H9 (cell line): ENCODE measurements at regions not wholly inside any gene's neighbourhood (a gene's known extent, or its start where the extent isn't known, plus 50 kb on each side); places are given as distances from the start of the nearest gene placed in this dataset.

Source experiments
- DNase-seq: peaks from one replicate; pipeline ENCODE4 v3.0.0-alpha.2; 2017
- H2AFZ ChIP-seq: one replicate; pipeline ENCODE4 v1.6.1; 2013; ENCODE audit warnings: mild to moderate bottlenecking, low read length, control low read depth, moderate library complexity
- H2AK5ac ChIP-seq: 2 replicates; pipeline ENCODE4 v1.6.1; 2013; ENCODE audit warnings: low read length, control low read depth, mixed read lengths; ENCODE audit not compliant: insufficient read length
- H2BK120ac ChIP-seq: one replicate; pipeline ENCODE4 v1.6.1; 2013; ENCODE audit warnings: low read depth, mild to moderate bottlenecking, low read length, control low read depth, inconsistent platforms; ENCODE audit not compliant: poor library complexity, severe bottlenecking
- H2BK12ac ChIP-seq: 2 replicates; pipeline ENCODE4 v1.6.1; 2013; ENCODE audit warnings: low read length, control low read depth, mixed read lengths, low read depth; ENCODE audit not compliant: insufficient read length
- H2BK15ac ChIP-seq: 2 replicates; pipeline ENCODE4 v1.6.1; 2013; ENCODE audit warnings: low read depth, low read length, control low read depth
- H2BK20ac ChIP-seq: one replicate; pipeline ENCODE4 v1.6.1; 2013; ENCODE audit warnings: low read depth, mild to moderate bottlenecking, low read length, control low read depth, inconsistent platforms; ENCODE audit not compliant: poor library complexity, severe bottlenecking
- H2BK5ac ChIP-seq: 2 replicates; pipeline ENCODE4 v1.6.1; 2013; ENCODE audit warnings: low read length, control low read depth, mixed read lengths; ENCODE audit not compliant: insufficient read length
- H3K14ac ChIP-seq: 2 replicates; pipeline ENCODE4 v1.6.1; 2013; ENCODE audit warnings: low read length, control low read depth; ENCODE audit not compliant: insufficient read depth
- H3K18ac ChIP-seq: 2 replicates; pipeline ENCODE4 v1.6.1; 2013; ENCODE audit warnings: low read depth, mild to moderate bottlenecking, mixed read lengths, low read length, control low read depth; ENCODE audit not compliant: insufficient read length
- H3K23ac ChIP-seq: 2 replicates; pipeline ENCODE4 v1.6.1; 2013; ENCODE audit warnings: low read length, control low read depth, mixed read lengths, low read depth; ENCODE audit not compliant: insufficient read length
- H3K23me2 ChIP-seq: 2 replicates; pipeline ENCODE4 v1.6.1; 2013; ENCODE audit warnings: low read depth, mild to moderate bottlenecking, mixed read lengths, low read length, control low read depth; ENCODE audit not compliant: insufficient read length, poor library complexity, severe bottlenecking
- H3K27ac ChIP-seq: 2 replicates; pipeline ENCODE4 v1.5.1; 2013; ENCODE audit warnings: low read length, control low read depth, mixed read lengths, low read depth; ENCODE audit not compliant: insufficient read length
- H3K27me3 ChIP-seq: 2 replicates; pipeline ENCODE4 v1.6.1; 2013; ENCODE audit warnings: low read length, control low read depth, inconsistent platforms; ENCODE audit not compliant: insufficient read depth
- H3K4ac ChIP-seq: 2 replicates; pipeline ENCODE4 v1.6.1; 2013; ENCODE audit warnings: low read depth, mild to moderate bottlenecking, control low read depth, inconsistent platforms, low read length, moderate library complexity
- H3K4me1 ChIP-seq: 2 replicates; pipeline ENCODE4 v1.6.1; 2013; ENCODE audit warnings: low read length, control low read depth, inconsistent platforms; ENCODE audit not compliant: insufficient read depth
- H3K4me2 ChIP-seq: 2 replicates; pipeline ENCODE4 v1.6.1; 2013; ENCODE audit warnings: low read length, control low read depth, mixed read lengths; ENCODE audit not compliant: insufficient read length, insufficient read depth
- H3K56ac ChIP-seq: 2 replicates; pipeline ENCODE4 v1.6.1; 2013; ENCODE audit warnings: low read depth, mild to moderate bottlenecking, mixed read lengths, low read length, control low read depth; ENCODE audit not compliant: insufficient read length
- H3K79me1 ChIP-seq: 2 replicates; pipeline ENCODE4 v1.6.1; 2013; ENCODE audit warnings: low read depth, mild to moderate bottlenecking, moderate library complexity, low read length, control low read depth, inconsistent platforms; ENCODE audit not compliant: insufficient read depth, poor library complexity, severe bottlenecking
- H3K79me2 ChIP-seq: 2 replicates; pipeline ENCODE4 v1.6.1; 2013; ENCODE audit warnings: low read length, control low read depth, inconsistent platforms; ENCODE audit not compliant: insufficient read depth
- H3K9ac ChIP-seq: 2 replicates; pipeline ENCODE4 v1.6.1; 2013; ENCODE audit warnings: low read length, control low read depth, mixed read lengths; ENCODE audit not compliant: insufficient read length; ENCODE audit errors: extremely low read depth
- H3K9me3 ChIP-seq: one replicate; pipeline ENCODE4 v1.6.1; 2013; ENCODE audit warnings: low read depth, low read length, inconsistent platforms; ENCODE audit not compliant: control insufficient read depth
- H3T11ph ChIP-seq: one replicate; pipeline ENCODE4 v1.6.1; 2013; ENCODE audit warnings: mild to moderate bottlenecking, low read length, control low read depth, inconsistent platforms
- H4K20me1 ChIP-seq: one replicate; pipeline ENCODE4 v1.6.1; 2013; ENCODE audit not compliant: control insufficient read depth, insufficient read length, insufficient read depth
- H4K5ac ChIP-seq: 2 replicates; pipeline ENCODE4 v1.6.1; 2013; ENCODE audit warnings: low read depth, mild to moderate bottlenecking, mixed read lengths, low read length, control low read depth; ENCODE audit not compliant: insufficient read length
- H4K8ac ChIP-seq: replicated peaks from 2 replicates; pipeline ENCODE4 v1.6.1; 2013; ENCODE audit warnings: low read length, control low read depth, mixed read lengths, low read depth; ENCODE audit not compliant: insufficient read length
- H4K91ac ChIP-seq: 2 replicates; pipeline ENCODE4 v1.6.1; 2013; ENCODE audit warnings: low read depth, mild to moderate bottlenecking, moderate library complexity, mixed read lengths, low read length, control low read depth; ENCODE audit not compliant: insufficient read length
- H3K27ac Mint-ChIP-seq, 3 experiments: 2 replicates in 2 of 3; 3 replicates in 1 of 3; pipeline ENCODE4 v1.8.0; 2020 to 2021; ENCODE audit warnings: mixed read lengths in 3 of 3, mild to moderate bottlenecking in 1 of 3, moderate library complexity in 1 of 3
- H3K27me3 Mint-ChIP-seq: 2 replicates; pipeline ENCODE4 v1.8.0; 2021; ENCODE audit warnings: low read depth, mild to moderate bottlenecking, moderate library complexity, mixed read lengths
- H3K36me3 Mint-ChIP-seq, 3 experiments: 2 replicates in 2 of 3; 3 replicates in 1 of 3; pipeline ENCODE4 v1.8.0; 2020 to 2021; ENCODE audit warnings: low read depth in 3 of 3, mixed read lengths in 3 of 3; ENCODE audit not compliant: insufficient read depth in 1 of 3
- H3K4me1 Mint-ChIP-seq, 2 experiments: 2 replicates each; pipeline ENCODE4 v1.8.0; 2020; ENCODE audit warnings: mixed read lengths in 2 of 2
- H3K4me3 Mint-ChIP-seq, 2 experiments: 2 replicates in 1 of 2; 3 replicates in 1 of 2; pipeline ENCODE4 v1.8.0; 2020 to 2021; ENCODE audit warnings: mild to moderate bottlenecking in 2 of 2, mixed read lengths in 2 of 2, moderate library complexity in 1 of 2
- H3K9me3 Mint-ChIP-seq, 2 experiments: 2 replicates in 1 of 2; 3 replicates in 1 of 2; pipeline ENCODE4 v1.8.0; 2020; ENCODE audit warnings: mild to moderate bottlenecking in 2 of 2, mixed read lengths in 2 of 2, moderate library complexity in 1 of 2
- CTCF ChIP-seq: fragments of 200-600 bp; sonication (generic); conservative IDR thresholded peaks from 3 replicates; pipeline ENCODE4 v1.8.0; 2021; ENCODE audit warnings: antibody characterized with exemption, mild to moderate bottlenecking
- WGBS: extraction: QIAGEN DNeasy Blood & Tissue Kit; methylation state at CpG from one replicate; pipeline ENCODE4 v1.1.7; 2013; ENCODE audit warnings: missing lambda C conversion rate, low lambda C conversion rate, mixed read lengths; ENCODE audit not compliant: insufficient read length; ENCODE audit errors: extremely low coverage; 5-methylcytosine and 5-hydroxymethylcytosine counted together

GRCh38 chr7:81600608-81601007 lies 169.2 kb downstream of the HGF start:
- no peak for TF ChIP-seq CTCF
- H3K27me3 ChIP-seq: no peaks in the 10 kb centered on the region
- no peak overlapping the region for H4K5ac ChIP-seq
- no CpG with 5 or more reads among the region's 2 CpGs for WGBS
- H2BK12ac ChIP-seq: no peak overlapping the region
- H2BK5ac ChIP-seq: no peak overlapping the region
- Mint-ChIP-seq H3K4me1 (no peaks in the 10 kb centered on the region), H3K27me3 (no peaks in the 10 kb centered on the region), H3K36me3 (no peaks in the 10 kb centered on the region), H3K4me3 (no peak overlapping the region), H3K27ac (no peak overlapping the region), H3K9me3 (no peaks in the 10 kb centered on the region)
- no peak overlapping the region for H3K9ac ChIP-seq
- H4K91ac ChIP-seq: no peak overlapping the region
- H2AFZ ChIP-seq: no peak overlapping the region
- no peak overlapping the region for H2BK120ac ChIP-seq
- H2AK5ac ChIP-seq: no peak overlapping the region
- no peak overlapping the region for H3K27ac ChIP-seq
- no peak overlapping the region for H3K4me2 ChIP-seq
- H3K79me2 ChIP-seq: no peaks in the 10 kb centered on the region
- H3K14ac ChIP-seq: no peak overlapping the region
- H3K56ac ChIP-seq: no peak overlapping the region
- H3T11ph ChIP-seq: no peak overlapping the region
- DNase-seq: no peak
- H3K23me2 ChIP-seq: no peaks in the 10 kb centered on the region
- no peaks in the 10 kb centered on the region for H3K79me1 ChIP-seq
- no peaks in the 10 kb centered on the region for H3K4me1 ChIP-seq
- no peak overlapping the region for H3K18ac ChIP-seq
- H3K23ac ChIP-seq: no peak overlapping the region
- H4K8ac ChIP-seq: no peak overlapping the region
- no peak overlapping the region for H2BK20ac ChIP-seq
- H3K4ac ChIP-seq: no peak overlapping the region
- H2BK15ac ChIP-seq: no peak overlapping the region
- no peaks in the 10 kb centered on the region for H4K20me1 ChIP-seq
- H3K9me3 ChIP-seq: no peaks in the 10 kb centered on the region
